ENCODE measurements at regions not wholly inside any gene's neighbourhood (a gene's known extent, or its start where the extent isn't known, plus 50 kb on each side); places are given as distances from the start of the nearest gene placed in this dataset.

GRCh38 chr21:34220556-34221195 is 143.1 kb upstream of the KCNE2 start:
- Histone ChIP-seq H3K9me3 (ENCODE audit: control insufficient read depth, insufficient read depth, low read depth, low read length) (no peaks in the 10 kb centered on the region), H3K27ac (ENCODE audit: extremely low read depth, low read depth, low read length) (no peak overlapping the region), H3K36me3 (ENCODE audit: control insufficient read depth in 2 of 2, insufficient read depth in 1 of 2, low read length in 2 of 2) (no peaks in the 10 kb centered on the region), H3K4me1 (ENCODE audit: control insufficient read depth, insufficient read depth, low read length) (no peaks in the 10 kb centered on the region), H3K4me3 (ENCODE audit: low read depth, low read length) (no peak overlapping the region)
- ChIA-PET CTCF (interaction anchor here (1.3 kb wide), 1 partner anchor 11 kb away, joined by 4 read pairs; no protein-coding TSS in a partner anchor), POLR2A (no interaction called here)
- TF ChIP-seq ZNF280C (tag by site-specific recombination; IDR thresholded peaks at IDR 0.05): no peak
- no peak for TF ChIP-seq OSR2 (tag by site-specific recombination; IDR thresholded peaks at IDR 0.05)
- no peak for TF ChIP-seq ZNF140 (tag by site-specific recombination; IDR thresholded peaks at IDR 0.05)
- TF ChIP-seq ZNF112 (tag by site-specific recombination; IDR thresholded peaks at IDR 0.05): no peak
- no peak for TF ChIP-seq BCL11A (tag by site-specific recombination; IDR thresholded peaks at IDR 0.05; ENCODE audit: low read depth)
- no peak for TF ChIP-seq ZNF510 (tag by site-specific recombination; IDR thresholded peaks at IDR 0.05; ENCODE audit: insufficient replicate concordance)
- TF ChIP-seq ZNF169 (tag by site-specific recombination; IDR thresholded peaks at IDR 0.05): no peak
- no peak for TF ChIP-seq ZNF211 (tag by site-specific recombination; IDR thresholded peaks at IDR 0.05; ENCODE audit: low read depth)

DNA sequence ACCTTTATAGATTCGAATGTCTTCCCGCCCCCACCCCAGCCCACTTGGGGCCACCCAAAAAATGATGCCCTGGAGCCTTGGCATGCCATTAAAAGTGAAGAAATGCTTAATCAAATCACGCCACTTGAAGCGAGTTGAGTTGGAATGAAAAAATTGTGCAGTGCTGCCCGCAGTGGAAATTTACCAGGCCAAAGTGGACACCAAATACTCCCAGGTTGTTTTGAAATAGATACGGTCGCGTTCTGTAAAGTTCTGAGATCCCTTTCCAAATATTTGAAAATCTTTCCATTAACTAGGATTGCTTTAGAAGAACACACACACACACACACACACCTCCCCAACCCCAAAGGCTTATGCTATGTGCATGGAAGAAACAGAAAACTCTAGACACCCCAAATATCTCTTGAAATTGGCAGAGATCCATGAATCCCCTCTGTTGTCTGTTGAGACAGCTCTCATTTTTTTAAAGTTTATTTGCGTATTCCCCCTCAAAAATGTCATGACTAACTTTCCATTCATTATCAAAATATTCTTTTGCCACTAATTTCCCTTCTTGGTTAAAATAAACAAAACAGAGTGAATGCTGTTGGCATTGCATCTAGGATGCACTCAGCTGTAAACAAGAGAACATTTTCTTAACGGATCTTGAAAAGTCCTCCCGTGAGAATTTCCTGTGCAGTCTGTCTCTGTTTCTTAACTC is 142.3 kb upstream of the KCNE2 start:
- CTCF ChIA-PET: interaction anchor here (0.7 to 0.8 kb wide), 2 partner anchors 20 to 414 kb away, joined by 3 to 4 read pairs; no protein-coding TSS in a partner anchor
- no peaks in the 10 kb centered on the region for H3K4me1 ChIP-seq (ENCODE audit: control insufficient read depth, insufficient read depth, low read length)
- TF ChIP-seq SP7 (tag by site-specific recombination; IDR thresholded peaks at IDR 0.05): no peak
- TF ChIP-seq ZNF324 (tag by site-specific recombination; IDR thresholded peaks at IDR 0.05): no peak
- TF ChIP-seq ZNF24 (tag by site-specific recombination; IDR thresholded peaks at IDR 0.05): no peak
- TF ChIP-seq ZNF221 (tag by site-specific recombination; IDR thresholded peaks at IDR 0.05; ENCODE audit: borderline replicate concordance): no peak
- TF ChIP-seq ZNF248 (tag by site-specific recombination; IDR thresholded peaks at IDR 0.05): no peak
- no peak for TF ChIP-seq ZNF211 (tag by site-specific recombination; IDR thresholded peaks at IDR 0.05; ENCODE audit: low read depth)
- TF ChIP-seq ZSCAN23 (tag by site-specific recombination; IDR thresholded peaks at IDR 0.05): no peak
- TF ChIP-seq ZNF549 (tag by site-specific recombination; IDR thresholded peaks at IDR 0.05): no peak
- TF ChIP-seq ELK4 (IDR thresholded peaks at IDR 0.05; ENCODE audit: borderline replicate concordance, low read depth, low read length): no peak
- no peak for TF ChIP-seq ZNF555 (tag by site-specific recombination; conservative IDR thresholded peaks at IDR 0.05)
- TF ChIP-seq, protein P1, sequence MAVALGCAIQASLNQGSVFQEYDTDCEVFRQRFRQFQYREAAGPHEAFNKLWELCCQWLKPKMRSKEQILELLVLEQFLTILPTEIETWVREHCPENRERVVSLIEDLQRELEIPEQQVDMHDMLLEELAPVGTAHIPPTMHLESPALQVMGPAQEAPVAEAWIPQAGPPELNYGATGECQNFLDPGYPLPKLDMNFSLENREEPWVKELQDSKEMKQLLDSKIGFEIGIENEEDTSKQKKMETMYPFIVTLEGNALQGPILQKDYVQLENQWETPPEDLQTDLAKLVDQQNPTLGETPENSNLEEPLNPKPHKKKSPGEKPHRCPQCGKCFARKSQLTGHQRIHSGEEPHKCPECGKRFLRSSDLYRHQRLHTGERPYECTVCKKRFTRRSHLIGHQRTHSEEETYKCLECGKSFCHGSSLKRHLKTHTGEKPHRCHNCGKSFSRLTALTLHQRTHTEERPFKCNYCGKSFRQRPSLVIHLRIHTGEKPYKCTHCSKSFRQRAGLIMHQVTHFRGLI (tag by site-specific recombination; IDR thresholded peaks at IDR 0.05): no peak
- TF ChIP-seq, protein P2, sequence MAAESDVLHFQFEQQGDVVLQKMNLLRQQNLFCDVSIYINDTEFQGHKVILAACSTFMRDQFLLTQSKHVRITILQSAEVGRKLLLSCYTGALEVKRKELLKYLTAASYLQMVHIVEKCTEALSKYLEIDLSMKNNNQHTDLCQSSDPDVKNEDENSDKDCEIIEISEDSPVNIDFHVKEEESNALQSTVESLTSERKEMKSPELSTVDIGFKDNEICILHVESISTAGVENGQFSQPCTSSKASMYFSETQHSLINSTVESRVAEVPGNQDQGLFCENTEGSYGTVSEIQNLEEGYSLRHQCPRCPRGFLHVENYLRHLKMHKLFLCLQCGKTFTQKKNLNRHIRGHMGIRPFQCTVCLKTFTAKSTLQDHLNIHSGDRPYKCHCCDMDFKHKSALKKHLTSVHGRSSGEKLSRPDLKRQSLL (tag by site-specific recombination; IDR thresholded peaks at IDR 0.05): no peak
- no peak for TF ChIP-seq PRDM10 (tag by site-specific recombination; IDR thresholded peaks at IDR 0.05)

More for the DNA sequence above, 142.3 kb upstream of the KCNE2 start:
- H3K9me3 ChIP-seq (ENCODE audit: control insufficient read depth, insufficient read depth, low read depth, low read length): no peaks in the 10 kb centered on the region
- no peak overlapping the region for H3K27ac ChIP-seq (ENCODE audit: extremely low read depth, low read depth, low read length)
- H3K4me3 ChIP-seq (ENCODE audit: low read depth, low read length): no peak overlapping the region
- H3K36me3 ChIP-seq (ENCODE audit: control insufficient read depth in 2 of 2, insufficient read depth in 1 of 2, low read length in 2 of 2): no peaks in the 10 kb centered on the region
- POLR2A ChIA-PET: no interaction called here
